CD4-positive, alpha-beta T cell (primary cell): ENCODE measurements at regions not wholly inside any gene's neighbourhood (a gene's known extent, or its start where the extent isn't known, plus 50 kb on each side); places are given as distances from the start of the nearest gene placed in this dataset.
A peak's percentile ranks its signal among the peaks of the same experiment; 100 is the strongest.

Experiments
- ATAC-seq: fragments of 200-7000 bp; cut with Tn5 transposase; one replicate; pipeline ENCODE4 v1.10.0; 2022; ENCODE audit warnings: mild to moderate bottlenecking; ENCODE audit not compliant: poor library complexity
- CTCF ChIA-PET: fragments of 350-600 bp; sonication (Branson Sonifier 250); formaldehyde crosslinking; loops from one replicate; lab custom pipeline; 2021; ENCODE audit warnings: antibody characterized with exemption, inconsistent platforms; lab: Charles Lee
- POLR2A ChIA-PET: fragments of 350-600 bp; sonication (Branson Sonifier 250); formaldehyde crosslinking; loops from one replicate; lab custom pipeline; 2021; ENCODE audit warnings: antibody characterized with exemption, inconsistent platforms; lab: Charles Lee
- DNase-seq, 14 experiments: peaks; one replicate each; pipeline ENCODE4 v3.0.0-alpha.2; 2013 to 2020; ENCODE audit warnings: mixed read lengths in 2 of 14
- H3K27ac ChIP-seq, 2 donors: one replicate each; pipeline versions ENCODE4 v1.5.1 to v1.7.0; 2013; ENCODE audit warnings: low read length in 2 of 2, low read depth in 1 of 2, mild to moderate bottlenecking in 1 of 2
- H3K27me3 ChIP-seq, 2 experiments: 1 replicate in 1 of 2; 2 replicates in 1 of 2; pipeline versions ENCODE4 v1.6.1 to v1.7.0; 2013; ENCODE audit warnings: low read length in 2 of 2, control low read depth in 1 of 2, mild to moderate bottlenecking in 1 of 2, moderate library complexity in 1 of 2; ENCODE audit not compliant: insufficient read depth in 2 of 2, control insufficient read depth in 1 of 2
- H3K36me3 ChIP-seq: one replicate; pipeline ENCODE4 v1.6.1; 2013; ENCODE audit warnings: low read length, control low read depth; ENCODE audit not compliant: insufficient read depth
- H3K4me1 ChIP-seq: one replicate; pipeline ENCODE4 v1.6.1; 2013; ENCODE audit warnings: low read length, control low read depth; ENCODE audit not compliant: insufficient read depth
- H3K4me3 ChIP-seq: one replicate; pipeline ENCODE4 v1.5.1; 2013; ENCODE audit warnings: mild to moderate bottlenecking, low read length, moderate library complexity
- H3K9me3 ChIP-seq, 2 experiments: 1 replicate in 1 of 2; 2 replicates in 1 of 2; pipeline versions ENCODE4 v1.6.1 to v1.7.0; 2013; ENCODE audit warnings: low read length in 2 of 2, mild to moderate bottlenecking in 2 of 2, control low read depth in 1 of 2, moderate library complexity in 1 of 2; ENCODE audit not compliant: control insufficient read depth in 1 of 2, insufficient read depth in 1 of 2
- H3K27ac Mint-ChIP-seq: one replicate; pipeline ENCODE4 v1.8.0; 2020; ENCODE audit warnings: mixed read lengths
- H3K27me3 Mint-ChIP-seq: one replicate; pipeline ENCODE4 v1.8.0; 2021; ENCODE audit warnings: mixed read lengths
- H3K36me3 Mint-ChIP-seq: one replicate; pipeline ENCODE4 v1.8.0; 2021; ENCODE audit warnings: low read depth, mixed read lengths
- H3K4me1 Mint-ChIP-seq: one replicate; pipeline ENCODE4 v1.8.0; 2021; ENCODE audit warnings: low read depth, mixed read lengths
- H3K4me3 Mint-ChIP-seq: one replicate; pipeline ENCODE4 v1.8.0; 2020; ENCODE audit warnings: mild to moderate bottlenecking, mixed read lengths
- H3K9me3 Mint-ChIP-seq: one replicate; pipeline ENCODE4 v1.8.0; 2020; ENCODE audit warnings: mixed read lengths
- CTCF ChIP-seq: fragments of 200-600 bp; IDR thresholded peaks from one replicate; pipeline ENCODE4 v1.8.0; 2022; ENCODE audit warnings: antibody characterized with exemption, mild to moderate bottlenecking
- intact Hi-C, 2 experiments: fragments of 100-400 bp; cut with DNase I in 1 of 2; cut with micrococcal nuclease in 1 of 2; formaldehyde crosslinking; loops; one replicate each; pipeline versions ENCODE4 v1.15.1 to v1.9.0; 2023 to 2025; cut with DNase I, micrococcal nuclease

DNA sequence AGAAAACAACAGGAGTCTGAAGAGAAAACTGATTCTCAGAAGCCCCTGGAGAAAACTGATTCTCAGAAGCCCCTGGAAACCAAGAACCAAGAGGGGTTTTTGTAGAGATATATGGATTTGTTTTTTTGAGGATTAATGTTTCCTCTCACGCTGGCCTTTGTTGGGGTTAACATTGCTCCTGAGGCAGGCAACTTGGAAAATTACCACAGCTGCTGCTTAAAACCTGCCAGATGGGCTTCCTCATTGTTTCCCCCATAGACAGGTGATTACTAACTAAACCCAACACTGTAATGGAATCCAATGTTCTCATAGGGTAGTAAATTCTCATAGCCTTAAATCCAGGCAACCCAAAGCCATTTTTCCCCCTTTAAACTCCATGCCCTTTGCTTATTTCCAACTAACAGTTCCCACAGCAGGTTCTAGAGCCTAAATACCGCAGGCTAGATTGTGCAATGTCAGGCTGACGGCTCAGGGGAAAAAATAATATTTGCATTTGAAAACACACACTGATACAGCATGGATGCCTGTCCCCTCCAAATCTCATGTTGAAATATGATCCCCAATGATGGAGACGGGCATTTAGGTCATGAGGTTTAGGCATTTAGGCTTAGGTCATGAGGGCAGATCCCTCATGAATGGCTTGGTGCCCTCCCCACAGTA is 272.3 kb upstream of the PKDCC start:
- peaks cover 0 to 4% of the 10 kb centered on the region in 2 experiments for H3K27me3 ChIP-seq
- no peak overlapping the region for H3K27ac ChIP-seq
- DNase-seq (no peak), ATAC-seq (no peak)
- H3K9me3 Mint-ChIP-seq = no peaks in the 10 kb centered on the region
- TF ChIP-seq CTCF = no peak
- H3K27me3 Mint-ChIP-seq = peaks cover 37% of the 10 kb centered on the region
- no peak overlapping the region for H3K4me3 Mint-ChIP-seq
- POLR2A ChIA-PET = no interaction called here
- intact Hi-C loops = no loop called here
- no peak overlapping the region for H3K4me3 ChIP-seq
- no peaks in the 10 kb centered on the region for H3K9me3 ChIP-seq
- CTCF ChIA-PET = no interaction called here
- H3K4me1 ChIP-seq = no peaks in the 10 kb centered on the region
- H3K36me3 ChIP-seq = no peaks in the 10 kb centered on the region
- H3K4me1 Mint-ChIP-seq = no peaks in the 10 kb centered on the region
- no peak overlapping the region for H3K27ac Mint-ChIP-seq
- H3K36me3 Mint-ChIP-seq = no peaks in the 10 kb centered on the region

DNA sequence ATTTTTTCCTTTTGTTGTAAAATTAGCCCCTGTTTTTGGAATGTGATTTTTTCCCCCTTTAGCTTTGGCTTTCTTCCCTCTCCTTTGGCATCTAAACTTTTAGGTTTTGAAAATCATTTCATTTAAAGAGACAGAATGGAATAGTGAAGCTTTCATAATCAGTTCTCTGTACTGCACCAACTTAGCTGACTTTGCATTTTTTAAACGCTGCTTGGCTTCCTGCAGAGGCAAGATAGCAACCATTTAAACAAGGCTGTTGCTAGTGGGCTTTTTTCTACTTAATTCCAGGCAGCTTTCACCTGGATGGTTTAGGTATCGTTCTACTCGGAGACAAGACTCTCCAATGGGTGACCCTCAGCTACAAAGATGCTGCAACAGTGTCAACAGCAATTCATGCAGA is 267.9 kb upstream of the PKDCC start:
- Mint-ChIP-seq H3K4me3 (no peak overlapping the region), H3K9me3 (no peaks in the 10 kb centered on the region), H3K27me3 (peaks cover 16% of the 10 kb centered on the region), H3K4me1 (no peaks in the 10 kb centered on the region), H3K36me3 (no peaks in the 10 kb centered on the region), H3K27ac (no peak overlapping the region)
- DNase-seq (no peak), ATAC-seq (no peak)
- Histone ChIP-seq H3K4me3 (no peak overlapping the region), H3K36me3 (no peaks in the 10 kb centered on the region), H3K4me1 (no peaks in the 10 kb centered on the region), H3K27me3 (no peaks in the 10 kb centered on the region), H3K9me3 (no peaks in the 10 kb centered on the region), H3K27ac (no peak overlapping the region)
- ChIA-PET CTCF (no interaction called here), POLR2A (no interaction called here)
- intact Hi-C loops = no loop called here
- TF ChIP-seq CTCF = no peak

DNA sequence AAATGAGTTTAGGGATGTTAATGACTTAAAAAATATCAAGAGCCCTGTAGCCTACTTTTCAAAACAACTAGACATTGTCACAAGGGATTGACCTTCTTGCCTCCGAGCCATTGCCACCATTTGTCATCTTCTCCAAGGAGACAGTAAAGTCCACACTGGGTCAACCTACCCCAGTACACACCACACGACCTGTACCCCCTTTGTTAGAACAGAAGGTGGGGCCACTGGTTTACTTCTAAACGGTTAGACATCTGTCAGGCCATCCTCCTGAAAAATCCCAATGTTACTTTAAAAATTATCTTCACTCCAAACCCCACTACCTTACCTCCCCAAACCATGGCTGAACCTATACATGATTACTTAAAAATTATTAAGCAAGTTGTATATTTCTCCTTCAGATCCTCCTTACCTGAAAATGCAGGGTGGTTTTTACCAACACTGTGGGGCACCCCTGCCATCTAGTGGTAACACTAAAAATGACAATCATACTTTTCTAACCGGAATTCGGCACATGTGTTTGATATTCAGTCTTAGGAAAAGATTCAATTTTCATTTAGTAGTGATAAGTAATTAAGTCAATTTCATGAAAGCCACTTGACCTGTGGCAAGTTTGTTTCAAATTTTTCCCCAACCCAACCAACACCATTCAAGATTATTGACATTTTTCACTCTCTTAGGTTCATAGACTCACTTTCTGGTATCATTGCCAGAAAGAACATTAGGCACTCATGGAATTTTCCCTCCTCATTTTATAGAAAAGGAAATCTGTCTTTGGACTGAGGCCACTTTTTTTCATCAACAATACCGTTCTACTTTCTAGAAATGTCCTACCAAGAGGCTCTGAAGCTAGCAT is 265.3 kb upstream of the PKDCC start:
- CTCF ChIA-PET = no interaction called here
- TF ChIP-seq CTCF = peak; percentile 85

More for the DNA sequence above, 265.3 kb upstream of the PKDCC start:
- Histone ChIP-seq H3K36me3 (no peaks in the 10 kb centered on the region), H3K27me3 (peaks cover 0 to 3% of the 10 kb centered on the region in 2 experiments), H3K9me3 (no peaks in the 10 kb centered on the region), H3K27ac (no peak overlapping the region), H3K4me1 (no peaks in the 10 kb centered on the region), H3K4me3 (no peak overlapping the region)
- Mint-ChIP-seq H3K27me3 (peaks cover 22% of the 10 kb centered on the region), H3K36me3 (no peaks in the 10 kb centered on the region), H3K4me1 (no peaks in the 10 kb centered on the region), H3K27ac (no peak overlapping the region), H3K9me3 (no peaks in the 10 kb centered on the region), H3K4me3 (no peak overlapping the region)
- DNase-seq (peak in 5 of 14 experiments; percentile 8 to 59 (median 39)), ATAC-seq (no peak)
- intact Hi-C loops = loop anchor here (1.0 to 2.0 kb wide), 2 partner anchors 1869 to 1870 kb away; no protein-coding TSS in a partner anchor
- POLR2A ChIA-PET = no interaction called here
